D341Med (cell line): ENCODE measurements at regions not wholly inside any gene's neighbourhood (a gene's known extent, or its start where the extent isn't known, plus 50 kb on each side); places are given as distances from the start of the nearest gene placed in this dataset.

Experiments
- DNase-seq: peaks from one replicate; pipeline ENCODE4 v3.0.0; 2012; ENCODE audit warnings: low spot score

DNA sequence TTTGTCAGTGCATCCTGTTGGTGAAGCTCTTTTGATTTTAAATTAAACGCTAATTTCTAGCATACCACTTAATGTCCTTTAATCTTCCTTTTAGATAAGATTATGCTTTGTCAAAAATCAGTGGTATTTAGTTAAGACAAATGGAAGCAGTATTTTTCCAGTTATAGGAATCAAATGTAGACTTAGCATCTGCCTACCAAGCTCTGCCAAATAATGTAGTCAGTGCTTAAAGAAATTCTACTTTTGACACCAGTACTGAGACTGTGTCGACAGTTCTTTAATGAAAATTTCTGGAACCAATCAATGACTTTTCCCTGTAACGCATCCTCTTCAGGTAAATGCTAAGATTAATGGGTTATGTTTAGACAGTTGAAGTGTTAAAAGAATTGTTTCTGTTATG, 803.3 kb upstream of the FAM98A start:
- no peak for DNase-seq

- no peak for DNase-seq
Measured at GRCh38 chr2:34401186-34401585, 802.1 kb upstream of the FAM98A start.

- DNase-seq = no peak
Measured at GRCh38 chr2:34388446-34388845, 789.3 kb upstream of the FAM98A start.

- DNase-seq = no peak
Measured at GRCh38 chr2:34387536-34387935, 788.4 kb upstream of the FAM98A start.

- DNase-seq = no peak
Measured at GRCh38 chr2:34379586-34379985, 780.5 kb upstream of the FAM98A start.

GRCh38 chr2:34373586-34374233, 774.6 kb upstream of the FAM98A start:
- DNase-seq = no peak

- no peak for DNase-seq
Measured at GRCh38 chr2:34372967-34373366, 773.9 kb upstream of the FAM98A start.

DNA sequence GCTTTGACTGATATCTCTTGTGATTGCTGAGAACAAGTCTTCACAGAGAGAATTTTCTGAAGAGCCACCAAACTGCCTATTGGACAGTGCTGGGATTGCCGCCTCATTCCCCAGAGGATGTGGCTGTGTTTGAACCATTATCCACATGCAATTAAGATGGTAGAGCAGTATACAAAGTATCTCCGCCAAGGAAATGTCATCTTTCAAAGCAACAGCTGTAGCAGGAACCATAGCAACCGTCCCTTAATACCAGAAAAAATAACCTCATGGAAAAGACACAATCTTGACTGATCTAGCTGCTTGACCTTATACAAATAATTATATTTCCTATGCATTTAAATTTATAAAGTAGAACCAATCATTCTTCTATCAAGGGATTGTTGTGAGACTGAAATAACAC, 772.6 kb upstream of the FAM98A start:
- no peak for DNase-seq

DNA sequence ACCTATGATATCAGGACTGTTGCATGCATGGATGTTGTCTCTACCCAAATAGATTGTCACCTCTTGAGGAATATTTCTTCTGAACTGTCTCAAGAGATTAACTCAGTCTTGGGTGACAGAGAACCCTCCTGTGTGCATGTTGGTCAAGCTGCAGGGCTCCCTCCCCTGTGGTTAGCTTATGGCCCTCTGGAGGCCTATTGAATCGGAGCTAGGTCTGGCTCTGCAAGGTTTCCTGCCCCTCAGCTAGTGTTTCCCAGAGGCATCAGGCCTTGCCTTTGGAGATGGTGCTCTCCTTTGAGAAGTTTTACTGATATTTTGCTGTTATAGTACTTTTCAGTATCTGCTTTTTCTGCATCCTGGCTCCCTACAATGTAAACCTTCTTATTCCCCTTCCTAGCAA, 769.2 kb upstream of the FAM98A start:
- no peak for DNase-seq

DNA sequence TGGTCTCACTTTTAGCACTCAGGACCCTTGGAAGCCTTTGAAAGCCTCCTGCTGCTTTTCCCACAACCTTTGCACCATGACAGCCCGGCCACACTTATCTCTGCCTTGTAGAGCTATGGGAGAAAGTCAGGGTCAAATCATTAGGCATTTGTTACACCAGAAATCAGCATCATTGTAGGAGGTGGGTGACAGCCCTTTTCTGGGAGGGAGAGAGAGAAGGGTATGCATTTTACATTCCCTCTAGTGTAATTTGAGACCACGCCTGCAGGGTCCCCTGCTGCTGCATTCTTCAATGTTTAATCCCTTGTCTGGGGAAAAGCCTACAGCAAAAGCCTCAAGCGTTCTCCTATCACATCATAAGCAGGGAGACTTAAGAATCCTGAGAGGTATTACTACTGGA, 766.8 kb upstream of the FAM98A start:
- peak; percentile 34 for DNase-seq

DNA sequence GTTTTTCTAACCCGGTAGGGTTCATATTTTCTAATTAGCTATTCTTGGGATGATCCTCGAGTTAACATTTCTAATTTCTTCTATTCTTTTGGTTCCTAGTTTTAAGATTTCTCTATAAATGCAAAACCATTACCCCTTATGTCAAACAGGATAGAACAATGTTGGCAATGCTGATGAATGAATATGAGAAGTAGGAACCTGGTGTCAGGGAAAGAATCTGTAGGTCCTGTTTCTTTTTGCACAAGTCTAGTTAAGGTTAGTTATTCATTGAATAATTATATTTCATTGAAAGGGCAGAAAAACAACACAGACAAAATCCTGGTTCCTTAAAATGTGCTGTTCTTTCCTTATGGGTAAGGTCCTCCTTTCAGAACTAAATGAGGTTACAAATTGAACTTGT, 766.4 kb upstream of the FAM98A start:
- DNase-seq = no peak

GRCh38 chr2:34353509-34354113, 754.5 kb upstream of the FAM98A start:
- no peak for DNase-seq

- no peak for DNase-seq
Measured at GRCh38 chr2:34349527-34349926, 750.4 kb upstream of the FAM98A start.

DNA sequence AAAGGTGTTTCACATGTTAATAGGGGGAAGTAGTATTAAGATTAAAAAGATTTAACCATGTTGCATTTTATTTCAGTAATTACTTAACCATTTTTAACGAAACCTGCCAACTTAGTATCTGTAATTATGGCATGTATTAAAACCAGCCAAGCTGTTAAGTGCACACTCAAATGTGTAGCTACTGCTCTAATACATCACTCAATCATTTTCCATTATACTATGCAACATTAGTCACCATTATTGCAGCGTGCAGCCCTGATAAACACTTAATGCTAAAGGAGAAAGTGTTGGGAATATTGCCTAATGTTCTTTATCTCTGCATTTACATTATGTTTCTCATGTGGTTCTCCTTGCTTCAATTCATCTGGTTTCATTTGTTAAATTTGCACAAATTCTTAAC, 745.9 kb upstream of the FAM98A start:
- no peak for DNase-seq

DNA sequence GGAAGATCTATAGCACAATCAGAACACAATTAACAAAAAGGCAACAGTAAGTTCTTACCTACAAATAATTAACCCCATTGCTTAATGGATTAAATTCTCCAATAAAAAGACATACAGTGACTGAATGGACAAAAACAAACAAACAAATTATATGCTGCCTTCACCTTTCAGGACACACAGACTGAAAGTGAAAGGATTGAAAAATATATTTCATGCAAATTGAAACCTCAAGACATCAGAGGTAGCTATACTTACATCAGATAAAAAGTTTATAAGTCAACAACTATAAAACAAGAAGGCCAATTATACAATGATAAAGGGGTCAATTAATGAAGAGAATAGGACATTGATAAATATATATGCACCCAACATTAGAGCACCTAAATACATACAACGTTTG, 741.2 kb upstream of the FAM98A start:
- DNase-seq = no peak

- DNase-seq = no peak
Measured at GRCh38 chr2:34337735-34338134, 738.6 kb upstream of the FAM98A start.

GRCh38 chr2:34332813-34333212, 733.7 kb upstream of the FAM98A start:
- DNase-seq = no peak

- no peak for DNase-seq
Measured at GRCh38 chr2:34320056-34320455, 721.0 kb upstream of the FAM98A start.

DNA sequence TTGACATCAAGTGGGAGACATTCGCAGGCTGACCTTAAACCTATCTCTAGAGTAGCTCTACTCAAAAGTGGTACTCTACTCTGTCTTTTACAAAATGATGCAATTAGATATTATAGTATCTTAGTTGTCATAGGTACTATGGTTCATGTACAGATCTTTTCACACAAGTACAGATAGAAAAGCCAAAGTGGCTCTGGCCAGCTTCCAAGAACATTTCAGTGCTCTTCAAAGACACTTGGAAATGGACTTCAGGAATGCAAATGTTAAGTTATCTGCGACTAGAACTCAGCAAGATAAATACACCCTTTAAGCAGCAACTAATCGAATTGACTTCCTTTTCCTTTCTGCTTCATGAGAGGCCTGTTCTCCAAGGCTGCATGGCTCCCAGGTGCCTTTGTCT, 718.7 kb upstream of the FAM98A start:
- no peak for DNase-seq

GRCh38 chr2:34316788-34317187, 717.7 kb upstream of the FAM98A start:
- DNase-seq = no peak

DNA sequence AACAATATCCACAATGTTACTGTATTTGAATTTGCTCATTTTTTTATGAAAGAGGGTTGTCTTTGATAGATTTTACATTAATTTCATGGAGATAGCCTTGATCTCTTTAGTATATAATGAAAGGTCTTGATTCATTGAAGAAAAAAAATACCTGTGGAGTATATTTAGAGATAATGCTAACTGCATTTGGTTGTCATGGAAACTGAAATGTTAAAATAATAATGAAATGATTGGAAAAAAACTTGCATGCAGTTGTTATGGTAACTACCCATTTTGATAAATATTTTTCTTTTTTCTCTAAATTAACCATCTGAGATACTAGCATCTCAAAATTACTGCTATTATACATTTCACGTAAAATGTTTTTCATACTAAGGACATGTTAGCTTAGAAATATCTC, 712.7 kb upstream of the FAM98A start:
- DNase-seq = no peak

DNA sequence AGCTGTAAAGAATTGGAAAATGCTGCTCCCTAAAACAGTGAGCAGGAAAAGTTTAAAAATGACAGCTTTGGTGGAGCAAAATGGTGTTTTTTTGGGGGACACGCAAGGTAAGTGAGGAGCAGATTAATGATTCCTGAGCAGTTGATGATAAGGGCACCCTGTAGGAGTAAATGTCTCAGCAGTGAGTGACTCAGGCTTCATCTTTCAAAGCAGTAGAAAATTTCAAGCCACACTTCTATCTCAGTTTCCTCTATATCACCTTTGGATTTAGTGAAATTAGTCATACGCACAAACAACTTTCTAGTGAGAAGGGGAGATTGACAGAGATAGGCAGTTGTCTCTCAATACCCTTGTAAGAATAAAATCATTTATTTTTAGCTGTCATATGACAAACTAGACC, 709.0 kb upstream of the FAM98A start:
- DNase-seq = no peak

GRCh38 chr2:34307636-34308035, 708.5 kb upstream of the FAM98A start:
- no peak for DNase-seq

DNA sequence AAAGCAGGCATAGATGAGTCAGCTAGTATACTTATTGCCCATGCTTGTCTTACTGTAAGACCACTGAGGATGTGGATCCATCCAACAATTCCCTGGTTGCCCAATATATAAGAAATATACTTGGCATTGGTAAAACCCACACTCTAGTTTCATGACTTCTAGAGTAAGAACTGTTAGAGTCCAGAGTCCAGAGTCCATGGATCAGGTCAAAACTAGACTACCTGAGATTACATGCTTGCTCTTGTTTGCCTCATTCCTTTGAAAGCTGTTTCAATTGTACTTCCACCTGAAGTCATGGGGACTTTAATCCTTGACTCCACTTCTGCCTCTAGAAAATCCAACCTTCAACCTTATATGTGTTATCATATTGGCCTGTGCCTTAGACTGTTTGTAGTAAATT, 707.6 kb upstream of the FAM98A start:
- no peak for DNase-seq
